ENCODE measurements at regions not wholly inside any gene's neighbourhood (a gene's known extent, or its start where the extent isn't known, plus 50 kb on each side); places are given as distances from the start of the nearest gene placed in this dataset.

- TF ChIP-seq CTCF (IDR thresholded peaks at IDR 0.05) (no peak), POLR2A (IDR thresholded peaks at IDR 0.05) (no peak)
Observed at GRCh38 chr3:118635711-118636110, 398.9 kb downstream of the IGSF11 start.

Measured in lower leg skin (tissue), 3 donors.